Adrenal gland (tissue), 5 donors: ENCODE measurements at regions not wholly inside any gene's neighbourhood (a gene's known extent, or its start where the extent isn't known, plus 50 kb on each side); places are given as distances from the start of the nearest gene placed in this dataset.

ENCODE experiments used
- CTCF ChIP-seq, 6 experiments: fragments of 450-650 bp in 4 of 6; fragments of 200-600 bp in 2 of 6; sonication (generic) in 1 of 6; IDR thresholded peaks; 1 replicate in 5 of 6; 2 replicates in 1 of 6; pipeline versions ENCODE4 v1.5.1 to v1.8.0; 2016 to 2021; ENCODE audit warnings: antibody characterized with exemption in 6 of 6, mild to moderate bottlenecking in 2 of 6, moderate library complexity in 1 of 6
- POLR2A ChIP-seq, 2 donors: fragments of 450-650 bp; IDR thresholded peaks; one replicate each; pipeline ENCODE4 v1.6.1; 2017; ENCODE audit warnings: antibody characterized with exemption in 2 of 2, mild to moderate bottlenecking in 2 of 2, moderate library complexity in 1 of 2
- donor health status: DM: no; HTN: no; CAD: no.

- TF ChIP-seq POLR2A (IDR thresholded peaks at IDR 0.05) (no peak), CTCF (IDR thresholded peaks at IDR 0.05) (no peak)
Observed at GRCh38 chr13:50539791-50540530, 303.5 kb downstream of the DLEU7 start.
